ENCODE measurements at regions not wholly inside any gene's neighbourhood (a gene's known extent, or its start where the extent isn't known, plus 50 kb on each side); places are given as distances from the start of the nearest gene placed in this dataset.

- CTCF ChIA-PET: no interaction called here
- TF ChIP-seq, protein P1, sequence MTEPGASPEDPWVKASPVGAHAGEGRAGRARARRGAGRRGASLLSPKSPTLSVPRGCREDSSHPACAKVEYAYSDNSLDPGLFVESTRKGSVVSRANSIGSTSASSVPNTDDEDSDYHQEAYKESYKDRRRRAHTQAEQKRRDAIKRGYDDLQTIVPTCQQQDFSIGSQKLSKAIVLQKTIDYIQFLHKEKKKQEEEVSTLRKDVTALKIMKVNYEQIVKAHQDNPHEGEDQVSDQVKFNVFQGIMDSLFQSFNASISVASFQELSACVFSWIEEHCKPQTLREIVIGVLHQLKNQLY (CRISPR knock-in tag; IDR thresholded peaks at IDR 0.05): no peak
- TF ChIP-seq, protein P2, sequence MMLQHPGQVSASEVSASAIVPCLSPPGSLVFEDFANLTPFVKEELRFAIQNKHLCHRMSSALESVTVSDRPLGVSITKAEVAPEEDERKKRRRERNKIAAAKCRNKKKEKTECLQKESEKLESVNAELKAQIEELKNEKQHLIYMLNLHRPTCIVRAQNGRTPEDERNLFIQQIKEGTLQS (CRISPR knock-in tag; conservative IDR thresholded peaks at IDR 0.05): no peak
- TF ChIP-seq MYBL2 (CRISPR knock-in tag; IDR thresholded peaks at IDR 0.05) (no peak), ESRRA (CRISPR knock-in tag; IDR thresholded peaks at IDR 0.05; ENCODE audit: borderline replicate concordance) (no peak), RELA (CRISPR knock-in tag; IDR thresholded peaks at IDR 0.05; ENCODE audit: borderline replicate concordance) (no peak)
- POLR2A ChIA-PET: no interaction called here
- no peaks in the 10 kb centered on the region for H3K9me3 Mint-ChIP-seq
- H3K4me3 Mint-ChIP-seq: no peak overlapping the region
- ATAC-seq (no peak), DNase-seq (ENCODE audit: low spot score) (no peak)
- no peaks in the 10 kb centered on the region for H3K36me3 Mint-ChIP-seq
- H3K27me3 Mint-ChIP-seq (ENCODE audit: low read depth): peaks cover 3% of the 10 kb centered on the region; the same call in 1 of the 2 replicates
- no peaks in the 10 kb centered on the region for H3K4me1 Mint-ChIP-seq
- no peak overlapping the region for H3K27ac Mint-ChIP-seq
Observed at GRCh38 chr5:147017191-147017590, 138.6 kb upstream of the PPP2R2B start.

- DNase-seq (ENCODE audit: low spot score) (no peak), ATAC-seq (no peak)
- no peaks in the 10 kb centered on the region for H3K36me3 Mint-ChIP-seq
- ChIA-PET POLR2A (no interaction called here), CTCF (no interaction called here)
- no peaks in the 10 kb centered on the region for H3K9me3 Mint-ChIP-seq
- peaks cover 3% of the 10 kb centered on the region; the same call in 1 of the 2 replicates for H3K27me3 Mint-ChIP-seq (ENCODE audit: low read depth)
- H3K4me3 Mint-ChIP-seq: no peak overlapping the region
- no peak for TF ChIP-seq ETV6 (CRISPR knock-in tag; IDR thresholded peaks at IDR 0.05)
- TF ChIP-seq MXD4 (CRISPR knock-in tag; IDR thresholded peaks at IDR 0.05; ENCODE audit: borderline replicate concordance): no peak
- TF ChIP-seq EMX1 (CRISPR knock-in tag; IDR thresholded peaks at IDR 0.05): no peak
- TF ChIP-seq, protein P3, sequence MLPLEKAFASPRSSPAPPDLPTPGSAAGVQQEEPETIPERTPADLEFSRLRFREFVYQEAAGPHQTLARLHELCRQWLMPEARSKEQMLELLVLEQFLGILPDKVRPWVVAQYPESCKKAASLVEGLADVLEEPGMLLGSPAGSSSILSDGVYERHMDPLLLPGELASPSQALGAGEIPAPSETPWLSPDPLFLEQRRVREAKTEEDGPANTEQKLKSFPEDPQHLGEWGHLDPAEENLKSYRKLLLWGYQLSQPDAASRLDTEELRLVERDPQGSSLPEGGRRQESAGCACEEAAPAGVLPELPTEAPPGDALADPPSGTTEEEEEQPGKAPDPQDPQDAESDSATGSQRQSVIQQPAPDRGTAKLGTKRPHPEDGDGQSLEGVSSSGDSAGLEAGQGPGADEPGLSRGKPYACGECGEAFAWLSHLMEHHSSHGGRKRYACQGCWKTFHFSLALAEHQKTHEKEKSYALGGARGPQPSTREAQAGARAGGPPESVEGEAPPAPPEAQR (CRISPR knock-in tag; IDR thresholded peaks at IDR 0.05): no peak
- no peak for TF ChIP-seq RELA (CRISPR knock-in tag; IDR thresholded peaks at IDR 0.05; ENCODE audit: borderline replicate concordance)
- H3K27ac Mint-ChIP-seq: no peak overlapping the region
- H3K4me1 Mint-ChIP-seq: no peaks in the 10 kb centered on the region
Observed at GRCh38 chr5:147017621-147018020, 139.1 kb upstream of the PPP2R2B start.

DNA sequence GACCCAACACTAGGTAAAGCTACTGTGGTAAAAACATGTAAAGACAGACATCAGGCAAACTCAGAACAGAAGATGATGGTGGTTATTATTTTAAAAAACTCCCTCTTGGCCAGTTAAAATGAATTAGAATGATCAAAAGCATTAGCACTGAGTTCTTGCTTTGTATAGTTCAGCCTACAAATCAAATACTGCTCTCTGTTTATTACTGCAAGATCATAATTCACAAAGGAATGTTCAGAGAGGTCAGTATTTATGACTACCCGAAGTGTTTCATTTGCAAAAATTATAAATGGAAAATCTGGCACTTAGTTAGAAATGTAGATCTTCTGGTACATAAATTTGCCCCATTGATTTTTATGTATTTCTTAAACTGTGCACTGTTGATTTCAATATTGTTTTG lies 140.3 kb upstream of the PPP2R2B start:
- POLR2A ChIA-PET: no interaction called here
- CTCF ChIA-PET: no interaction called here
- ATAC-seq (no peak), DNase-seq (ENCODE audit: low spot score) (no peak)
- Mint-ChIP-seq H3K27me3 (ENCODE audit: low read depth) (no peaks in the 10 kb centered on the region), H3K4me1 (no peaks in the 10 kb centered on the region), H3K36me3 (no peaks in the 10 kb centered on the region), H3K9me3 (no peaks in the 10 kb centered on the region), H3K27ac (no peak overlapping the region), H3K4me3 (no peak overlapping the region)
- no peak for TF ChIP-seq ZNF232 (CRISPR knock-in tag; IDR thresholded peaks at IDR 0.05)
- TF ChIP-seq ZBTB43 (CRISPR knock-in tag; IDR thresholded peaks at IDR 0.05): no peak
- TF ChIP-seq ETV6 (CRISPR knock-in tag; IDR thresholded peaks at IDR 0.05): no peak
- no peak for TF ChIP-seq ATF6 (CRISPR knock-in tag; IDR thresholded peaks at IDR 0.05)
- TF ChIP-seq, protein P4, sequence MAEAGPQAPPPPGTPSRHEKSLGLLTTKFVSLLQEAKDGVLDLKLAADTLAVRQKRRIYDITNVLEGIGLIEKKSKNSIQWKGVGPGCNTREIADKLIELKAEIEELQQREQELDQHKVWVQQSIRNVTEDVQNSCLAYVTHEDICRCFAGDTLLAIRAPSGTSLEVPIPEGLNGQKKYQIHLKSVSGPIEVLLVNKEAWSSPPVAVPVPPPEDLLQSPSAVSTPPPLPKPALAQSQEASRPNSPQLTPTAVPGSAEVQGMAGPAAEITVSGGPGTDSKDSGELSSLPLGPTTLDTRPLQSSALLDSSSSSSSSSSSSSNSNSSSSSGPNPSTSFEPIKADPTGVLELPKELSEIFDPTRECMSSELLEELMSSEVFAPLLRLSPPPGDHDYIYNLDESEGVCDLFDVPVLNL (CRISPR knock-in tag; IDR thresholded peaks at IDR 0.05; ENCODE audit: borderline replicate concordance, low read depth): no peak
- TF ChIP-seq SOX15 (CRISPR knock-in tag; IDR thresholded peaks at IDR 0.05): no peak
- TF ChIP-seq TEAD4 (CRISPR knock-in tag; IDR thresholded peaks at IDR 0.05): no peak
- no peak for TF ChIP-seq NR1H2 (CRISPR knock-in tag; IDR thresholded peaks at IDR 0.05)
- no peak for TF ChIP-seq FOXP1 (CRISPR knock-in tag; IDR thresholded peaks at IDR 0.05; ENCODE audit: borderline replicate concordance)
- no peak for TF ChIP-seq ZBTB21 (CRISPR knock-in tag; IDR thresholded peaks at IDR 0.05; ENCODE audit: borderline replicate concordance)
- TF ChIP-seq, protein P5, sequence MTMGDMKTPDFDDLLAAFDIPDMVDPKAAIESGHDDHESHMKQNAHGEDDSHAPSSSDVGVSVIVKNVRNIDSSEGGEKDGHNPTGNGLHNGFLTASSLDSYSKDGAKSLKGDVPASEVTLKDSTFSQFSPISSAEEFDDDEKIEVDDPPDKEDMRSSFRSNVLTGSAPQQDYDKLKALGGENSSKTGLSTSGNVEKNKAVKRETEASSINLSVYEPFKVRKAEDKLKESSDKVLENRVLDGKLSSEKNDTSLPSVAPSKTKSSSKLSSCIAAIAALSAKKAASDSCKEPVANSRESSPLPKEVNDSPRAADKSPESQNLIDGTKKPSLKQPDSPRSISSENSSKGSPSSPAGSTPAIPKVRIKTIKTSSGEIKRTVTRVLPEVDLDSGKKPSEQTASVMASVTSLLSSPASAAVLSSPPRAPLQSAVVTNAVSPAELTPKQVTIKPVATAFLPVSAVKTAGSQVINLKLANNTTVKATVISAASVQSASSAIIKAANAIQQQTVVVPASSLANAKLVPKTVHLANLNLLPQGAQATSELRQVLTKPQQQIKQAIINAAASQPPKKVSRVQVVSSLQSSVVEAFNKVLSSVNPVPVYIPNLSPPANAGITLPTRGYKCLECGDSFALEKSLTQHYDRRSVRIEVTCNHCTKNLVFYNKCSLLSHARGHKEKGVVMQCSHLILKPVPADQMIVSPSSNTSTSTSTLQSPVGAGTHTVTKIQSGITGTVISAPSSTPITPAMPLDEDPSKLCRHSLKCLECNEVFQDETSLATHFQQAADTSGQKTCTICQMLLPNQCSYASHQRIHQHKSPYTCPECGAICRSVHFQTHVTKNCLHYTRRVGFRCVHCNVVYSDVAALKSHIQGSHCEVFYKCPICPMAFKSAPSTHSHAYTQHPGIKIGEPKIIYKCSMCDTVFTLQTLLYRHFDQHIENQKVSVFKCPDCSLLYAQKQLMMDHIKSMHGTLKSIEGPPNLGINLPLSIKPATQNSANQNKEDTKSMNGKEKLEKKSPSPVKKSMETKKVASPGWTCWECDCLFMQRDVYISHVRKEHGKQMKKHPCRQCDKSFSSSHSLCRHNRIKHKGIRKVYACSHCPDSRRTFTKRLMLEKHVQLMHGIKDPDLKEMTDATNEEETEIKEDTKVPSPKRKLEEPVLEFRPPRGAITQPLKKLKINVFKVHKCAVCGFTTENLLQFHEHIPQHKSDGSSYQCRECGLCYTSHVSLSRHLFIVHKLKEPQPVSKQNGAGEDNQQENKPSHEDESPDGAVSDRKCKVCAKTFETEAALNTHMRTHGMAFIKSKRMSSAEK (CRISPR knock-in tag; IDR thresholded peaks at IDR 0.05; ENCODE audit: borderline replicate concordance): no peak

All from WTC11 (cell line).